Lower leg skin (tissue), 4 donors: ENCODE measurements at regions not wholly inside any gene's neighbourhood (a gene's known extent, or its start where the extent isn't known, plus 50 kb on each side); places are given as distances from the start of the nearest gene placed in this dataset.

ENCODE experiments used
- DNase-seq, 2 donors: peaks; one replicate each; pipeline ENCODE4 v3.0.0-alpha.2; 2019; ENCODE audit warnings: low spot score in 2 of 2
- H3K4me3 ChIP-seq: fragments of 200-600 bp; sonication (generic); 2 replicates; pipeline ENCODE4 v1.5.1; 2017; ENCODE audit warnings: mild to moderate bottlenecking, low read depth; ENCODE audit not compliant: poor library complexity, severe bottlenecking
- CTCF ChIP-seq, 3 donors: fragments of 450-650 bp; IDR thresholded peaks; one replicate each; pipeline ENCODE4 v1.5.1; 2016; ENCODE audit warnings: antibody characterized with exemption in 3 of 3, mild to moderate bottlenecking in 3 of 3, moderate library complexity in 2 of 3
- POLR2A ChIP-seq, 2 donors: fragments of 450-650 bp; IDR thresholded peaks; one replicate each; pipeline ENCODE4 v1.6.1; 2016 to 2017; ENCODE audit warnings: antibody characterized with exemption in 2 of 2, mild to moderate bottlenecking in 1 of 2, moderate library complexity in 1 of 2
- WGBS, 2 donors: methylation state at CpG; one replicate each; pipeline ENCODE4 v1.1.5; 2018; 5-methylcytosine and 5-hydroxymethylcytosine counted together
- intact Hi-C: fragments of 100-400 bp; cut with DNase I; formaldehyde crosslinking; loops from one replicate; pipeline ENCODE4 v1.15.0; 2023; ENCODE audit warnings: low total_unique reads

GRCh38 chr15:77742127-77742526 is 109.4 kb upstream of the LINGO1 start:
- intact Hi-C loops = no loop called here
- TF ChIP-seq CTCF (IDR thresholded peaks at IDR 0.05) = no peak
- TF ChIP-seq POLR2A (IDR thresholded peaks at IDR 0.05) = no peak
- no peak for DNase-seq
- 71 to 83% methylated on average over 5 of the region's 5 CpGs for WGBS, 2 donors
- no peak overlapping the region for H3K4me3 ChIP-seq

GRCh38 chr15:77741106-77741505 is 108.4 kb upstream of the LINGO1 start:
- WGBS, 2 donors = 83 to 88% methylated on average over 3 of the region's 3 CpGs
- intact Hi-C loops = no loop called here

GRCh38 chr15:77739591-77740378 is 107.1 kb upstream of the LINGO1 start:
- 61 to 72% methylated on average over 3 of the region's 4 CpGs for WGBS, 2 donors
- H3K4me3 ChIP-seq = no peak overlapping the region
- no peak for TF ChIP-seq POLR2A (IDR thresholded peaks at IDR 0.05)
- TF ChIP-seq CTCF (IDR thresholded peaks at IDR 0.05) = no peak
- DNase-seq = no peak
- intact Hi-C loops = no loop called here

More at GRCh38 chr15:77741106-77741505, 108.4 kb upstream of the LINGO1 start:
- no peak overlapping the region for H3K4me3 ChIP-seq
- DNase-seq = no peak
- TF ChIP-seq POLR2A (IDR thresholded peaks at IDR 0.05) (no peak), CTCF (IDR thresholded peaks at IDR 0.05) (no peak)

GRCh38 chr15:77738441-77739302 is 106.0 kb upstream of the LINGO1 start:
- TF ChIP-seq CTCF (IDR thresholded peaks at IDR 0.05) = no peak
- no peak for TF ChIP-seq POLR2A (IDR thresholded peaks at IDR 0.05)
- no peak for DNase-seq
- intact Hi-C loops = no loop called here
- WGBS, 2 donors = 53% methylated on average over 16 of the region's 17 CpGs
- no peak overlapping the region for H3K4me3 ChIP-seq

- intact Hi-C loops = no loop called here
- 81 to 86% methylated on average over 5 of the region's 5 CpGs for WGBS, 2 donors
- DNase-seq = no peak
- H3K4me3 ChIP-seq = no peak overlapping the region
- no peak for TF ChIP-seq POLR2A (IDR thresholded peaks at IDR 0.05)
- TF ChIP-seq CTCF (IDR thresholded peaks at IDR 0.05) = no peak
Observed at GRCh38 chr15:77738038-77738370, 105.3 kb upstream of the LINGO1 start.
